ENCODE measurements at regions not wholly inside any gene's neighbourhood (a gene's known extent, or its start where the extent isn't known, plus 50 kb on each side); places are given as distances from the start of the nearest gene placed in this dataset.

DNA sequence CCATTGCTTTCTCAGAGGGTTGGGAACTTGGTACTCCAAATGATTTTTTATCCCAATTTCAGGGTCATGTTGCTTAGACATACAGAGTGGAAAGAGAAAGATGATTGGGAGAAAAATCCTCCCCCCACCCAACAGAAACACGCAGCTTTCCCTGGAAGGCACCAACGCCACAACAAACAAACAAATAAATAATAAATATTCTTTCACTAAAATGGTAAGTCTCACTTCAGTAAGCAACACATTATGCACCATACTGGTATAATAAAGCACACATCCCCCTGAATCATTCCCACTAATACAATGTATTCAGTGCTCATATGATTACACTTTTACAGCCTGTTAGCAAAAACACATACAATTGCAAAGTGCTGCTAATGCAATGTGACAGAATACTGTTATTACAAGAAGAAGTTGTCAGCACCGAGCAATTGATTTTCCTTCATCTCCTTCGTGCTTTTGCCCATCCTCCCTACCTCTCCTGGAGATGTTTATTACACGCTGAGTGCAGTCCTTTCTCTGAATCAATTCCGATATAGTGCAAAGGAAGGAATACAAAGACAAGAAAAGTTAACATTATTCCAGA lies 359.9 kb downstream of the TXNL1 start:
- no peak overlapping the region for H3K27ac ChIP-seq
- no peak overlapping the region for H3K4me3 ChIP-seq
- DNase-seq (ENCODE audit: low read depth, low spot score) = no peak
- no peaks in the 10 kb centered on the region for H3K36me3 ChIP-seq (ENCODE audit: insufficient read depth, low read length)
- H3K9me3 ChIP-seq (ENCODE audit: low read depth, low read length) = no peaks in the 10 kb centered on the region
- no peak overlapping the region for H3K9ac ChIP-seq (ENCODE audit: insufficient read length)
- TF ChIP-seq EZH2 (IDR thresholded peaks at IDR 0.05) = no peak
- TF ChIP-seq FOXP2 (optimal IDR thresholded peaks at IDR 0.05; ENCODE audit: control extremely low read depth, extremely low read length, insufficient read depth) = no peak
- no peak for TF ChIP-seq POLR2AphosphoS5 (IDR thresholded peaks at IDR 0.05; ENCODE audit: borderline replicate concordance, low read depth, low read length)

GRCh38 chr18:56276466-56276865 lies 361.9 kb downstream of the TXNL1 start:
- H3K9me3 ChIP-seq (ENCODE audit: low read depth, low read length) = no peaks in the 10 kb centered on the region
- no peak for DNase-seq (ENCODE audit: low read depth, low spot score)
- no peak overlapping the region for H3K27ac ChIP-seq
- no peak overlapping the region for H3K4me3 ChIP-seq
- TF ChIP-seq FOXP2 (optimal IDR thresholded peaks at IDR 0.05; ENCODE audit: control extremely low read depth, extremely low read length, insufficient read depth) (no peak), EZH2 (IDR thresholded peaks at IDR 0.05) (no peak), POLR2AphosphoS5 (IDR thresholded peaks at IDR 0.05; ENCODE audit: borderline replicate concordance, low read depth, low read length) (no peak)
- no peaks in the 10 kb centered on the region for H3K36me3 ChIP-seq (ENCODE audit: insufficient read depth, low read length)
- H3K9ac ChIP-seq (ENCODE audit: insufficient read length) = no peak overlapping the region

GRCh38 chr18:56273541-56274219 lies 364.7 kb downstream of the TXNL1 start:
- Histone ChIP-seq H3K4me3 (no peak overlapping the region), H3K27ac (no peak overlapping the region), H3K9ac (ENCODE audit: insufficient read length) (no peak overlapping the region), H3K9me3 (ENCODE audit: low read depth, low read length) (no peaks in the 10 kb centered on the region), H3K36me3 (ENCODE audit: insufficient read depth, low read length) (no peaks in the 10 kb centered on the region)
- DNase-seq (ENCODE audit: low read depth, low spot score) = no peak
- TF ChIP-seq POLR2AphosphoS5 (IDR thresholded peaks at IDR 0.05; ENCODE audit: borderline replicate concordance, low read depth, low read length) (no peak), EZH2 (IDR thresholded peaks at IDR 0.05) (no peak), FOXP2 (optimal IDR thresholded peaks at IDR 0.05; ENCODE audit: control extremely low read depth, extremely low read length, insufficient read depth) (no peak)

- H3K27ac ChIP-seq = no peak overlapping the region
- H3K9ac ChIP-seq (ENCODE audit: insufficient read length) = no peak overlapping the region
- no peaks in the 10 kb centered on the region for H3K36me3 ChIP-seq (ENCODE audit: insufficient read depth, low read length)
- no peak overlapping the region for H3K4me3 ChIP-seq
- no peaks in the 10 kb centered on the region for H3K9me3 ChIP-seq (ENCODE audit: low read depth, low read length)
- TF ChIP-seq EZH2 (IDR thresholded peaks at IDR 0.05) (no peak), POLR2AphosphoS5 (IDR thresholded peaks at IDR 0.05; ENCODE audit: borderline replicate concordance, low read depth, low read length) (no peak), FOXP2 (optimal IDR thresholded peaks at IDR 0.05; ENCODE audit: control extremely low read depth, extremely low read length, insufficient read depth) (no peak)
- no peak for DNase-seq (ENCODE audit: low read depth, low spot score)
These were observed 367.6 kb downstream of the TXNL1 start for GRCh38 chr18:56270671-56271250.

GRCh38 chr18:56269958-56270357 lies 368.4 kb downstream of the TXNL1 start:
- DNase-seq (ENCODE audit: low read depth, low spot score) = no peak
- Histone ChIP-seq H3K9ac (ENCODE audit: insufficient read length) (no peak overlapping the region), H3K4me3 (no peak overlapping the region), H3K9me3 (ENCODE audit: low read depth, low read length) (no peaks in the 10 kb centered on the region), H3K36me3 (ENCODE audit: insufficient read depth, low read length) (no peaks in the 10 kb centered on the region), H3K27ac (no peak overlapping the region)
- no peak for TF ChIP-seq EZH2 (IDR thresholded peaks at IDR 0.05)
- TF ChIP-seq POLR2AphosphoS5 (IDR thresholded peaks at IDR 0.05; ENCODE audit: borderline replicate concordance, low read depth, low read length) = no peak
- TF ChIP-seq FOXP2 (optimal IDR thresholded peaks at IDR 0.05; ENCODE audit: control extremely low read depth, extremely low read length, insufficient read depth) = no peak

GRCh38 chr18:56268952-56269351 lies 369.4 kb downstream of the TXNL1 start:
- H3K9ac ChIP-seq (ENCODE audit: insufficient read length) = no peak overlapping the region
- no peaks in the 10 kb centered on the region for H3K9me3 ChIP-seq (ENCODE audit: low read depth, low read length)
- H3K27ac ChIP-seq = no peak overlapping the region
- H3K4me3 ChIP-seq = no peak overlapping the region
- DNase-seq (ENCODE audit: low read depth, low spot score) = no peak
- no peaks in the 10 kb centered on the region for H3K36me3 ChIP-seq (ENCODE audit: insufficient read depth, low read length)
- TF ChIP-seq EZH2 (IDR thresholded peaks at IDR 0.05) = no peak
- TF ChIP-seq FOXP2 (optimal IDR thresholded peaks at IDR 0.05; ENCODE audit: control extremely low read depth, extremely low read length, insufficient read depth) = no peak
- TF ChIP-seq POLR2AphosphoS5 (IDR thresholded peaks at IDR 0.05; ENCODE audit: borderline replicate concordance, low read depth, low read length) = no peak

GRCh38 chr18:56267334-56267733 lies 371.1 kb downstream of the TXNL1 start:
- Histone ChIP-seq H3K9ac (ENCODE audit: insufficient read length) (no peak overlapping the region), H3K9me3 (ENCODE audit: low read depth, low read length) (no peaks in the 10 kb centered on the region), H3K4me3 (no peak overlapping the region), H3K36me3 (ENCODE audit: insufficient read depth, low read length) (no peaks in the 10 kb centered on the region), H3K27ac (no peak overlapping the region)
- DNase-seq (ENCODE audit: low read depth, low spot score) = no peak
- no peak for TF ChIP-seq POLR2AphosphoS5 (IDR thresholded peaks at IDR 0.05; ENCODE audit: borderline replicate concordance, low read depth, low read length)
- no peak for TF ChIP-seq EZH2 (IDR thresholded peaks at IDR 0.05)

- Histone ChIP-seq H3K4me3 (no peak overlapping the region), H3K36me3 (ENCODE audit: insufficient read depth, low read length) (no peaks in the 10 kb centered on the region), H3K9ac (ENCODE audit: insufficient read length) (no peak overlapping the region), H3K27ac (no peak overlapping the region), H3K9me3 (ENCODE audit: low read depth, low read length) (no peaks in the 10 kb centered on the region)
- TF ChIP-seq POLR2AphosphoS5 (IDR thresholded peaks at IDR 0.05; ENCODE audit: borderline replicate concordance, low read depth, low read length) (no peak), FOXP2 (optimal IDR thresholded peaks at IDR 0.05; ENCODE audit: control extremely low read depth, extremely low read length, insufficient read depth) (no peak), EZH2 (IDR thresholded peaks at IDR 0.05) (no peak)
- no peak for DNase-seq (ENCODE audit: low read depth, low spot score)
These were observed 380.2 kb downstream of the TXNL1 start for GRCh38 chr18:56258178-56258577.

Measured in SK-N-MC (cell line).